ENCODE measurements at regions not wholly inside any gene's neighbourhood (a gene's known extent, or its start where the extent isn't known, plus 50 kb on each side); places are given as distances from the start of the nearest gene placed in this dataset.

DNA sequence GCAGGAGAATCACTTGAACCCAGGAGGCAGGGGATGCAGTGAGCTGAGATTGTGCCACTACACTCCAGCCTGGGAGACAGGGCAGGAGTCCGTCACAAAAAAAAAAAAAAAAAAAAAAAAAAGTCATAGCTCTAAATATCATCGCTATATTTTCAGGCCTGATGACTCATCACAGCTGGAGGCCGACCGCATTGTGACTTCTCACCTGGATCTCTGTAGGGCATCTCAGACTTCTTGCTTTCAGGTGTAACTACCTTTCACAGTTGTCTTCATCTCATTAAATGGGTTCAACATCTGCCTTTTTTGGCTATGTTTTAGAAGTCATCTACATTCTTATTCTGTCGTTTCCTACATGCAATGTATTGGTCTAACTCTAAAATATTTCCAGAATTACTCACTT lies 353.1 kb upstream of the MON1B start:
- no TSS peak for BruUV-seq (replicated peaks)
- no peak overlapping the region for H3K27ac ChIP-seq (ENCODE audit: low read length)
- H3K36me3 ChIP-seq (ENCODE audit: control insufficient read depth, insufficient read depth, low read length), result no peaks in the 10 kb centered on the region
- DNase-seq (ENCODE audit: low read depth, low spot score) (no peak), ATAC-seq (no peak)
- intact Hi-C loops (cut with micrococcal nuclease; ENCODE audit: unreplicated experiment), result no loop called here
- no peaks in the 10 kb centered on the region for H3K27me3 ChIP-seq (ENCODE audit: control insufficient read depth, insufficient read depth, low read length)
- ChIA-PET CTCF (no interaction called here), POLR2A (no interaction called here)
- H3K9me3 ChIP-seq (ENCODE audit: control insufficient read depth, insufficient read depth, low read depth, low read length), result no peaks in the 10 kb centered on the region
- no peak overlapping the region for H3K4me3 ChIP-seq (ENCODE audit: low read depth in 2 of 2, low read length in 2 of 2)
- H3K4me1 ChIP-seq (ENCODE audit: control insufficient read depth, insufficient read depth, low read length), result no peaks in the 10 kb centered on the region
- no peak for TF ChIP-seq TCF7L2 (IDR thresholded peaks at IDR 0.05; ENCODE audit: low read depth, low read length)
- no peak for TF ChIP-seq SIN3A (IDR thresholded peaks at IDR 0.05; ENCODE audit: borderline replicate concordance, insufficient read depth, low read depth, low read length)
- TF ChIP-seq, protein P1, sequence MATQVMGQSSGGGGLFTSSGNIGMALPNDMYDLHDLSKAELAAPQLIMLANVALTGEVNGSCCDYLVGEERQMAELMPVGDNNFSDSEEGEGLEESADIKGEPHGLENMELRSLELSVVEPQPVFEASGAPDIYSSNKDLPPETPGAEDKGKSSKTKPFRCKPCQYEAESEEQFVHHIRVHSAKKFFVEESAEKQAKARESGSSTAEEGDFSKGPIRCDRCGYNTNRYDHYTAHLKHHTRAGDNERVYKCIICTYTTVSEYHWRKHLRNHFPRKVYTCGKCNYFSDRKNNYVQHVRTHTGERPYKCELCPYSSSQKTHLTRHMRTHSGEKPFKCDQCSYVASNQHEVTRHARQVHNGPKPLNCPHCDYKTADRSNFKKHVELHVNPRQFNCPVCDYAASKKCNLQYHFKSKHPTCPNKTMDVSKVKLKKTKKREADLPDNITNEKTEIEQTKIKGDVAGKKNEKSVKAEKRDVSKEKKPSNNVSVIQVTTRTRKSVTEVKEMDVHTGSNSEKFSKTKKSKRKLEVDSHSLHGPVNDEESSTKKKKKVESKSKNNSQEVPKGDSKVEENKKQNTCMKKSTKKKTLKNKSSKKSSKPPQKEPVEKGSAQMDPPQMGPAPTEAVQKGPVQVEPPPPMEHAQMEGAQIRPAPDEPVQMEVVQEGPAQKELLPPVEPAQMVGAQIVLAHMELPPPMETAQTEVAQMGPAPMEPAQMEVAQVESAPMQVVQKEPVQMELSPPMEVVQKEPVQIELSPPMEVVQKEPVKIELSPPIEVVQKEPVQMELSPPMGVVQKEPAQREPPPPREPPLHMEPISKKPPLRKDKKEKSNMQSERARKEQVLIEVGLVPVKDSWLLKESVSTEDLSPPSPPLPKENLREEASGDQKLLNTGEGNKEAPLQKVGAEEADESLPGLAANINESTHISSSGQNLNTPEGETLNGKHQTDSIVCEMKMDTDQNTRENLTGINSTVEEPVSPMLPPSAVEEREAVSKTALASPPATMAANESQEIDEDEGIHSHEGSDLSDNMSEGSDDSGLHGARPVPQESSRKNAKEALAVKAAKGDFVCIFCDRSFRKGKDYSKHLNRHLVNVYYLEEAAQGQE (IDR thresholded peaks at IDR 0.05; ENCODE audit: insufficient read depth in 1 of 2, low read depth in 2 of 2, low read length in 1 of 2), result no peak
- TF ChIP-seq, protein P2, sequence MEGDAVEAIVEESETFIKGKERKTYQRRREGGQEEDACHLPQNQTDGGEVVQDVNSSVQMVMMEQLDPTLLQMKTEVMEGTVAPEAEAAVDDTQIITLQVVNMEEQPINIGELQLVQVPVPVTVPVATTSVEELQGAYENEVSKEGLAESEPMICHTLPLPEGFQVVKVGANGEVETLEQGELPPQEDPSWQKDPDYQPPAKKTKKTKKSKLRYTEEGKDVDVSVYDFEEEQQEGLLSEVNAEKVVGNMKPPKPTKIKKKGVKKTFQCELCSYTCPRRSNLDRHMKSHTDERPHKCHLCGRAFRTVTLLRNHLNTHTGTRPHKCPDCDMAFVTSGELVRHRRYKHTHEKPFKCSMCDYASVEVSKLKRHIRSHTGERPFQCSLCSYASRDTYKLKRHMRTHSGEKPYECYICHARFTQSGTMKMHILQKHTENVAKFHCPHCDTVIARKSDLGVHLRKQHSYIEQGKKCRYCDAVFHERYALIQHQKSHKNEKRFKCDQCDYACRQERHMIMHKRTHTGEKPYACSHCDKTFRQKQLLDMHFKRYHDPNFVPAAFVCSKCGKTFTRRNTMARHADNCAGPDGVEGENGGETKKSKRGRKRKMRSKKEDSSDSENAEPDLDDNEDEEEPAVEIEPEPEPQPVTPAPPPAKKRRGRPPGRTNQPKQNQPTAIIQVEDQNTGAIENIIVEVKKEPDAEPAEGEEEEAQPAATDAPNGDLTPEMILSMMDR (IDR thresholded peaks at IDR 0.05), result no peak
- no peak for TF ChIP-seq POLR2AphosphoS5 (IDR thresholded peaks at IDR 0.05; ENCODE audit: low read depth, low read length)
- in situ Hi-C loops (cut with HindIII; ENCODE audit: low pct_unique_long_range_greater_than_20kb, low sequenced_read_pairs), result no loop called here

DNA sequence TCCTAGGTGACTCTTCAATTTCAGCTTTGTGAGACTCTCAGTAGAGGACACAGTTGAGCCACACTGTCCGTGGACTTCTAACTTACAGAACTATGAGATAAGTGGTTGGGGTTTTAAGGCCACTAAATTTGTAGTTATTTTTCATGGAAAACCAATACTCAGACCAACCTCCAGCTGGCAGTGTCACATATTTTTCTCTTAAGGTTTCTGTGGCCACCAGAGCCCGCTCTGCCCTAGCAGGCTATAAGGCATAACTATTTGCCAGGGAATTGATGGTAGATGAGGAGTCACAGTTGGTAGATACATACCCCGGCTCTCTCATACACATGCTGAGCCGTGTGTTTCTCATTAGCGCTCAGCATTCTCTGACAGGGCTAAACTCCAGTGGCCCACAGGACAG lies 336.8 kb upstream of the MON1B start:
- Histone ChIP-seq H3K27ac (ENCODE audit: low read length) (no peak overlapping the region), H3K36me3 (ENCODE audit: control insufficient read depth, insufficient read depth, low read length) (no peaks in the 10 kb centered on the region), H3K4me3 (ENCODE audit: low read depth in 2 of 2, low read length in 2 of 2) (no peak overlapping the region), H3K27me3 (ENCODE audit: control insufficient read depth, insufficient read depth, low read length) (no peaks in the 10 kb centered on the region), H3K4me1 (ENCODE audit: control insufficient read depth, insufficient read depth, low read length) (no peaks in the 10 kb centered on the region), H3K9me3 (ENCODE audit: control insufficient read depth, insufficient read depth, low read depth, low read length) (no peaks in the 10 kb centered on the region)
- in situ Hi-C loops (cut with HindIII; ENCODE audit: low pct_unique_long_range_greater_than_20kb, low sequenced_read_pairs) (no loop called here), intact Hi-C loops (cut with micrococcal nuclease; ENCODE audit: unreplicated experiment) (no loop called here)
- DNase-seq (ENCODE audit: low read depth, low spot score) (no peak), ATAC-seq (no peak)
- no TSS peak for BruUV-seq (replicated peaks)
- no peak for TF ChIP-seq TCF7L2 (IDR thresholded peaks at IDR 0.05; ENCODE audit: low read depth, low read length)
- TF ChIP-seq, protein P2 (IDR thresholded peaks at IDR 0.05), result peak; percentile 22; the same call in 1 of the 2 replicates
- POLR2A ChIA-PET, result no interaction called here
- CTCF ChIA-PET, result no interaction called here

DNA sequence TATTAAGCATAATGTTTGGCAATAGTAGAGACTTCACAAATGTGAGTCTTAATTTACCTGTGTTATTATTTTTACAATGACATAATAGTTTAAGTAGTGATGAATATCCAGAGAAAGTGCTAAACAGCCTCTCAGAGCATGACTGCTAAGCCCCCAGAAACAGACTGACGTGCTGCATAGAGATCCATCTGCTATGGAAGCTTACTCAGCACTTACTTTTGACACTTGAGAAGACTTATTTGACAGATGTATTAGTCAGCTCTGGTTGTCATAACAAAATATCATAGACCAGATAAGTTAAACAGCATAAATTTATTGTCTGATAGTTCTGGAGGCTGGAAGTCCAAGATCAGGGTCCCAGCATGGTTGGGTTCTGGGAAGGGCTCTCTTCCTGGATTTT lies 334.9 kb upstream of the MON1B start:
- no peak overlapping the region for H3K27ac ChIP-seq (ENCODE audit: low read length)
- no peak for DNase-seq (ENCODE audit: low read depth, low spot score)
- BruUV-seq (replicated peaks), result no TSS peak
- H3K36me3 ChIP-seq (ENCODE audit: control insufficient read depth, insufficient read depth, low read length), result no peaks in the 10 kb centered on the region
- intact Hi-C loops (cut with micrococcal nuclease; ENCODE audit: unreplicated experiment), result no loop called here
- in situ Hi-C loops (cut with HindIII; ENCODE audit: low pct_unique_long_range_greater_than_20kb, low sequenced_read_pairs), result no loop called here
- ChIA-PET CTCF (no interaction called here), POLR2A (interaction anchor here (0.5 kb wide), 1 partner anchor 920 kb away, joined by 9 read pairs; no protein-coding TSS in a partner anchor)
- no peaks in the 10 kb centered on the region for H3K4me1 ChIP-seq (ENCODE audit: control insufficient read depth, insufficient read depth, low read length)
- no peaks in the 10 kb centered on the region for H3K9me3 ChIP-seq (ENCODE audit: control insufficient read depth, insufficient read depth, low read depth, low read length)
- ATAC-seq, result no peak
- TF ChIP-seq TCF7L2 (IDR thresholded peaks at IDR 0.05; ENCODE audit: low read depth, low read length) (no peak), SIN3A (IDR thresholded peaks at IDR 0.05; ENCODE audit: borderline replicate concordance, insufficient read depth, low read depth, low read length) (no peak), POLR2AphosphoS5 (IDR thresholded peaks at IDR 0.05; ENCODE audit: low read depth, low read length) (no peak)
- TF ChIP-seq, protein P1 (IDR thresholded peaks at IDR 0.05; ENCODE audit: insufficient read depth in 1 of 2, low read depth in 2 of 2, low read length in 1 of 2), result no peak
- TF ChIP-seq, protein P2 (IDR thresholded peaks at IDR 0.05), result no peak
- H3K4me3 ChIP-seq (ENCODE audit: low read depth in 2 of 2, low read length in 2 of 2), result no peak overlapping the region
- no peaks in the 10 kb centered on the region for H3K27me3 ChIP-seq (ENCODE audit: control insufficient read depth, insufficient read depth, low read length)
